Jurkat, Clone E6-1 (cell line): ENCODE measurements at regions not wholly inside any gene's neighbourhood (a gene's known extent, or its start where the extent isn't known, plus 50 kb on each side); places are given as distances from the start of the nearest gene placed in this dataset.
"Not testable (repeated sequence)": the region's sequence is repeated elsewhere in the genome, so short reads cannot be mapped to it uniquely, and the experiment has no call there.

Experiments
- DNase-seq: peaks from one replicate; pipeline ENCODE4 v3.0.0-alpha.2; 2011; ENCODE audit warnings: low read depth, low spot score
- H3K4me3 ChIP-seq: 2 replicates; pipeline ENCODE4 v1.5.1; 2011; ENCODE audit warnings: mild to moderate bottlenecking, low read length, control low read depth, moderate library complexity

- DNase-seq: no peak
- no peak overlapping the region for H3K4me3 ChIP-seq
These were observed 286.4 kb downstream of the PRDM5 start for GRCh38 chr4:120636120-120636630.

- H3K4me3 ChIP-seq: no peak overlapping the region
- DNase-seq: no peak
These were observed 288.7 kb downstream of the PRDM5 start for GRCh38 chr4:120633810-120634209.

GRCh38 chr4:120630427-120630826 is 292.1 kb downstream of the PRDM5 start:
- H3K4me3 ChIP-seq: no peak overlapping the region
- DNase-seq: no peak

- H3K4me3 ChIP-seq: no peak overlapping the region
- no peak for DNase-seq
These were observed 292.9 kb downstream of the PRDM5 start for GRCh38 chr4:120629546-120630108.

DNA sequence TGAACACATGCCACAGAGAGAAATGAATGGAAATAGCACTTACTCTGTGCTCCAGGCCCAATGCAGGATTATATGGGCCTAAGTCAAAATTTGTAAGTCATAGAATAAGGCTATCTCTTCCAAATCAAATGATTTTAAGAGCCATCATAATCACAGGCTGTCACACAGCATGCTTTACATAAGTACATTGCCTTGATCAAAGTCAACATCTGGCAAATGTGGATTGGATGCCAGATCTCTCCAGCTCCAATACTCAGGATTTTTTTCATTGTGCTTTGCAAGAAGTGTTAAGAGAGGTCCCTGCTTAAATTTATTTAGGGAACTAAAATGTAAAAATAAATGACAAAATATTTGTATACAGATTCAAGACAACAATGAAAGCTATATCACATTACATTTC is 299.9 kb downstream of the PRDM5 start:
- DNase-seq: no peak
- no peak overlapping the region for H3K4me3 ChIP-seq

GRCh38 chr4:120617171-120617570 is 305.4 kb downstream of the PRDM5 start:
- DNase-seq: no peak
- no peak overlapping the region for H3K4me3 ChIP-seq

DNA sequence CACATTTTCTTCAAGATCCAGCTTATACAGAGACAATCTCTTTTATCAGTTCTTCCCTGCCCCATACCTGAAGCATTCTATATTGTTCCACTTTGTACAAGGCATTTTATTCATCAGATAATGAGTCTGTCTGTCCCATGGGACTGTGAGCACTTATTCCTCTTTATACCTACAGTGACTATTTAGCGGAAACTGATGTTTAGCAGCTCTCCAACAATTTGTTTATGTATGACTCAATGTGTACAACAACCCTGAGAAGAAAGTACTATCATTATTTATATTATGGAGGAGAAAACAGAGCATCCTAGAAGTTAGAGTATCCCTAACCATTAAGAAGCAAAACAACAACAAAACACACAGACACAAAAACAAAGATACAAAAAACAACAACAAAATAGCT is 306.5 kb downstream of the PRDM5 start:
- no peak overlapping the region for H3K4me3 ChIP-seq
- no peak for DNase-seq

DNA sequence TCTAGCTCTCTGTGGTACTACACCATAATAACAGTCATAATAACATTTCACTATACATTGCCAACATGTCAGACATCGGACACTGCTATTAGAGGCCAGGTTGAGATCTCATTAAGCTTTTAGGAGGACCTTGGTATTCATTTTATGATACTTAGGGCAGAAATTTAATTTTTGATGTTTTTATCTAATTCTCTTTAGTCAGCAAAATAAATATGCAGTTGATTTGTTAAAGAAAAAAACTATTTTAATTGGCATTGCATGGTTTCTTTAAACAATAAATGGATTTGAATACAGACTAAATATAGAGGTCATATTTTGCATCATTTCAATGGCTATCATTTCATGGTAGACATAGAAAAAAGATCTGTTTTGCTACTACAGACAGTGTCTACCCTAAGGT is 308.7 kb downstream of the PRDM5 start:
- no peak overlapping the region for H3K4me3 ChIP-seq
- no peak for DNase-seq

DNA sequence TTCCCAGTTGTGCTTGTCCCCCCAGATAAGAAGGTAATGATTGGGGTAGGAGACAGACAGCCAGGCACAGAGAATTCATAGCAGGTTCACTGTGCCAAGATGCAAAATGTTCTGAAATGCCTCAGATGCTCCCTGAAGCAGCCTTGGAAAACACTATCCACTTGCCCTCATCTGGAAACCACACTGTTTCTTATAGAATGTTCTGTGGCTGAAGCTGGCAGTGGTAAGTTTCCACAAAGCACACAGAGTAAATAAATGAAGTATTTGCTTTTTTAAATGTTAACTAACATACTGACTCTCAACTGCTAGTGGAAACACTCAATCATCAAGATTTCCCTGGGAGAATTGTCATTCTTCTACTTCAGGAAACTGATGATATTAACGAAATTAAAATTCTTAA is 311.4 kb downstream of the PRDM5 start:
- no peak overlapping the region for H3K4me3 ChIP-seq
- DNase-seq: no peak

- no peak overlapping the region for H3K4me3 ChIP-seq
- DNase-seq: no peak
These were observed 331.5 kb downstream of the PRDM5 start for GRCh38 chr4:120591038-120591437.

- no peak for DNase-seq
- no peak overlapping the region for H3K4me3 ChIP-seq
These were observed 332.7 kb downstream of the PRDM5 start for GRCh38 chr4:120589787-120590186.

- no peak for DNase-seq
- no peak overlapping the region for H3K4me3 ChIP-seq
These were observed 353.8 kb downstream of the PRDM5 start for GRCh38 chr4:120568731-120569130.

- no peak overlapping the region for H3K4me3 ChIP-seq
- DNase-seq: no peak
These were observed 360.9 kb downstream of the PRDM5 start for GRCh38 chr4:120561648-120562047.

DNA sequence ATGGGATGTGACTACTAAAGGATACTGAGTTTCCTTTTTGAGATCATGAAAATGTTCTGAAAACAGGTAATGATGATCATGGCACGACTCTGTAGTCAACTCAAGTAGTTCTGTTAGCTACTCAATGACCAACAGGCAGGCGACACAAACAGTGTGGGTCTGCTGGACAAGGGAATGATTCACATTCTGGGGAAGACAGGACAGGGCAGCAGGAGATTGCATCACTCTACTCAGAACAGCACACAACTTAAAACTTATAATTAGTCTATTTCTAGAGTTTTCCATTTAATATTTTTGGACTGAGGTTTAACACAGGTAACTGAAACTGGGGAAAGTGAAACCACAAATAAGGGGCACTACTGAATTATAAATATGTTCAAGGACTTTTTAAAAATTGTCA is 365.2 kb downstream of the PRDM5 start:
- no peak overlapping the region for H3K4me3 ChIP-seq
- DNase-seq: no peak

DNA sequence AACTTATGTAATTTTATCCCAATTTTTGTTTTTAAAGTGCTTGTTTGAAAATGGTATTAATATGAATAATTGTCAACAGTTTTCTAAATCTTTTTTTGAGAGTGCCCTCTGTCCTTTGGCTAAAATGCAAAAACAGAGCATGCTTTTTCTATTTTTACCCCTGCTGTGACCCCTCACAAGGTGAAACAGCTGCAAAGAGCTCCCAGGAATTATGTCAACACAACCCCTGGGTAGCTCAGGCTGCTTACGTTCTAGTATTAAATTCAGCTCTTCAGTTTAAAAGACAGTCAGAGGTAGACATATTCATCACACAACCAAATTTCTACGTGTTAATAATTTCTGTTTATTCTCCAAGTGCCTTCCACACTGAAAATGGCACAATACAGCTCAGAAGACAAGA is 367.5 kb downstream of the PRDM5 start:
- no peak overlapping the region for H3K4me3 ChIP-seq
- no peak for DNase-seq

GRCh38 chr4:120554086-120554485 is 368.4 kb downstream of the PRDM5 start:
- DNase-seq: no peak
- H3K4me3 ChIP-seq: no peak overlapping the region

DNA sequence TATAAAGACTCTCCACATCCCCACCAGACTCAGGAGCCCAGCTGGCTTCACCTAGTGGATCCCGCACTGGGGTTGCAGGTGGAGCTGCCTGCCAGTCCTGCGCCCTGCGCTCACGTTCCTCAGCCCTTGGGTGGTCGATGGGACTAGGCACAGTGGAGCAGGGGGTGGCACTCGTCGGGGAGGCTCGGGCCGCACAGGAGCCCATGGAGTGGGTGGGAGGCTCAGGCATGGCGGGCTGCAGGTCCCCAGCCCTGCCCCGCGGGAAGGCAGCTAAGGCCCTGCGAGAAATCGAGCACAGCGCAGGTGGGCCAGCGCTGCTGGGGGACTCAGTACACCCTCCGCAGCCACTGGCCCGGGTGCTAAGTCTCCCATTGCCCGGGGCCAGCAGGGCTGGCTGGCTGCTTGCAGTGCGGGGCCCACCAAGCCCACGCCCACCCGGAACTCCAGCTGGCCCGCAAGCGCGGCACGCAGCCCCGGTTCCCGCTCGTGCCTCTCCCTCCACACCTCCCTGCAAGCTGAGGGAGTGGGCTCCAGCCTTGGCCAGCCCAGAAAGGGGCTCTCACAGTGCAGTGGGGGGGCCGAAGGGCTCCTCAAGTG is 371.8 kb downstream of the PRDM5 start:
- not testable (repeated sequence) for DNase-seq, H3K4me3 ChIP-seq

DNA sequence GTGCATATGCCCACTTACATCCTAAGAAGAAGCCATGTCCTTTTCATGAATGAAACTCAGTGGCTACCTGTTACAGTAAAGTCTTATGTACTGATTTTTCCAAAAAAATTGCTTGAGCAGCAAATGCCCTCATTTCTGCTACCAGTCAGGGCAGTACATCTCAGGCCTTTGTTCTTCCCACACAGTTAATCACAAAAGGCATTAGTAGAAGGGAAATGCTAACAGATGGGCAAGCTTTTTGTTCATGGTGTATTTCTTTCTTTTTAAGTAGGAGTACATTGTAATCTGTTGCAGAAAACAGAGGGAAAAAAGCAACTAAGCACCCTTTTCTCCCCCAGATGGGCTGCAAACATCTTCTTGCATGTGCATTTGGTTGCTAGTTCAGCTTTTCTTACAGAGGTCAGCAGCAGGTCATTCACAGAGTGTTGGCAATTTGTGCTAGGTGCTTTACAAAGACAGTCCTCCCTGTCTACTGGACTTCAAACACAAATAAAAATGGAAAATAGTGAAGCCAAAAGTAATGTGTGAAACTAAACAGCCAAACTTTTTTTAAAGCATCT is 373.4 kb downstream of the PRDM5 start:
- no peak for DNase-seq
- no peak overlapping the region for H3K4me3 ChIP-seq

DNA sequence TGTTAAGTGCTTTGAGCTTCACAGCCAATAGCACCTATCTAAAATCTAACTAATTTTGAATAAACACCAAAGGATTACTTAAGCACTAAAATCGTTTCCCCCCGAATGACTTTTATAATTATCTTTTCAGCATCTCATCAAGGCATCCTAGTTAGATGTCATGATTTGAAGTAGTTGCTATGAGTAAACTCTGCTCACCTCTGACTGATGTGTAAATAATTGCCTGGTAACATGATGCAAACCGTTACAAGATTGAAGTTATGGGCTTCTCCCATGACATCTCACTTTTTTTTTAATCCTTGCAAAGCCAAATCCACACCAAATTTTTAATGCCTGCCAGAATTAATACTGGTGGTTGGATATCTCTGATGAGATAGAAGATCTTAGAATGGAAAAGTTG is 377.1 kb downstream of the PRDM5 start:
- DNase-seq: no peak

DNA sequence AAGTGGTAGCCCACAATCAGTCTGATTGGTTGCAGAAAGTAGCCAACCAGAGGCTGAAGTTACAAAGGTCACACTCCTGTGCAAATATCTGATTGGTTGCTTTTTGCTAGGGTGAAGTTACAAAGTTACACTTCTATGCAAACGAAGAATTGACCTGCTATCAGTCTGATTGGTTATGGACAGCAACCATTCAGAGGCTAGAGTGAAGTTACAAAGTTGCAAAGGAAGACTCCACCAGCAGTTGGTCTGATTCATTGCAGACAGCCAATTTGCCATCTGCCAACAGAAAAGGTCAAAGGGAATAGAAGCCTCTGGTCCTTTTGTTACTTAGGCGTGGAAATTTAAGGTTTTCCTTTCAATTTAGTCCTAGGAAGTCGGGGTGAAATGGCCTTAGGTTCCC is 377.7 kb downstream of the PRDM5 start:
- no peak for DNase-seq
- no peak overlapping the region for H3K4me3 ChIP-seq

More for the DNA sequence above, 377.1 kb downstream of the PRDM5 start:
- H3K4me3 ChIP-seq: no peak overlapping the region

- DNase-seq: no peak
- no peak overlapping the region for H3K4me3 ChIP-seq
These were observed 381.9 kb downstream of the PRDM5 start for GRCh38 chr4:120540625-120541024.
